MCF 10A (cell line): ENCODE measurements at regions not wholly inside any gene's neighbourhood (a gene's known extent, or its start where the extent isn't known, plus 50 kb on each side); places are given as distances from the start of the nearest gene placed in this dataset.
A peak's percentile ranks its signal among the peaks of the same experiment; 100 is the strongest.

Experiments
- BruUV-seq: library from RNA; stranded (reverse); fragments of 400-500 nt; replicated peaks from 2 replicates; lab custom pipeline; 2021; lab: Mats Ljungman, UMichigan
- CTCF ChIA-PET: fragments of 300-600 bp; sonication (Branson Sonifier 250); formaldehyde crosslinking; extraction: SDS; loops from one replicate; lab custom pipeline; 2021; ENCODE audit warnings: antibody characterized with exemption, inconsistent platforms; lab: Yijun Ruan, JAX
- POLR2A ChIA-PET: fragments of 300-600, 350-650 bp; sonication (Branson Sonifier 250); formaldehyde crosslinking; extraction: SDS; loops from one replicate; lab custom pipeline; 2020; ENCODE audit warnings: antibody characterized with exemption, inconsistent platforms; lab: Yijun Ruan, JAX
- DNase-seq: peaks from one replicate; pipeline ENCODE4 v3.0.0-alpha.2; 2018; ENCODE audit not compliant: unreplicated experiment
- H3K27ac Mint-ChIP-seq: one replicate; pipeline ENCODE4 v1.8.0; 2022; ENCODE audit warnings: mild to moderate bottlenecking, low read depth, mixed read lengths; ENCODE audit not compliant: unreplicated experiment
- H3K27me3 Mint-ChIP-seq: one replicate; pipeline ENCODE4 v1.8.0; 2022; ENCODE audit warnings: mixed read lengths; ENCODE audit not compliant: insufficient read depth, unreplicated experiment
- H3K36me3 Mint-ChIP-seq: one replicate; pipeline ENCODE4 v1.8.0; 2022; ENCODE audit warnings: mild to moderate bottlenecking, moderate library complexity, mixed read lengths; ENCODE audit not compliant: insufficient read depth, unreplicated experiment
- H3K4me1 Mint-ChIP-seq: one replicate; pipeline ENCODE4 v1.8.0; 2022; ENCODE audit warnings: mixed read lengths; ENCODE audit not compliant: insufficient read depth, unreplicated experiment
- H3K4me3 Mint-ChIP-seq: one replicate; pipeline ENCODE4 v1.8.0; 2022; ENCODE audit warnings: mild to moderate bottlenecking, moderate library complexity, mixed read lengths; ENCODE audit not compliant: unreplicated experiment
- H3K9me3 Mint-ChIP-seq: one replicate; pipeline ENCODE4 v1.8.0; 2022; ENCODE audit warnings: mixed read lengths; ENCODE audit not compliant: unreplicated experiment
- CTCF ChIP-seq: fragments of 200-600 bp; IDR thresholded peaks from one replicate; pipeline ENCODE4 v1.8.0; 2022; ENCODE audit warnings: antibody characterized with exemption, mild to moderate bottlenecking; ENCODE audit not compliant: unreplicated experiment
- intact Hi-C: fragments of 100-400 bp; cut with micrococcal nuclease; formaldehyde crosslinking; loops from 2 replicates; pipeline ENCODE4 v1.14.1; 2022

- ChIA-PET POLR2A (no interaction called here), CTCF (interaction anchor here (0.6 kb wide), 1 partner anchor 627 kb away, joined by 3 read pairs; no protein-coding TSS in a partner anchor)
- no TSS peak for BruUV-seq
- H3K27me3 Mint-ChIP-seq, result no peaks in the 10 kb centered on the region
- H3K9me3 Mint-ChIP-seq, result peaks cover 7% of the 10 kb centered on the region
- TF ChIP-seq CTCF, result no peak
- no peak overlapping the region for H3K4me3 Mint-ChIP-seq
- intact Hi-C loops, result loop anchor here (1.0 kb wide), 2 partner anchors 247 to 493 kb away; no protein-coding TSS in a partner anchor
- H3K4me1 Mint-ChIP-seq, result no peaks in the 10 kb centered on the region
- no peaks in the 10 kb centered on the region for H3K36me3 Mint-ChIP-seq
- DNase-seq, result no peak
- H3K27ac Mint-ChIP-seq, result no peak overlapping the region
Measured at GRCh38 chr16:87056551-87056950, 260.6 kb downstream of the C16orf95 start.

DNA sequence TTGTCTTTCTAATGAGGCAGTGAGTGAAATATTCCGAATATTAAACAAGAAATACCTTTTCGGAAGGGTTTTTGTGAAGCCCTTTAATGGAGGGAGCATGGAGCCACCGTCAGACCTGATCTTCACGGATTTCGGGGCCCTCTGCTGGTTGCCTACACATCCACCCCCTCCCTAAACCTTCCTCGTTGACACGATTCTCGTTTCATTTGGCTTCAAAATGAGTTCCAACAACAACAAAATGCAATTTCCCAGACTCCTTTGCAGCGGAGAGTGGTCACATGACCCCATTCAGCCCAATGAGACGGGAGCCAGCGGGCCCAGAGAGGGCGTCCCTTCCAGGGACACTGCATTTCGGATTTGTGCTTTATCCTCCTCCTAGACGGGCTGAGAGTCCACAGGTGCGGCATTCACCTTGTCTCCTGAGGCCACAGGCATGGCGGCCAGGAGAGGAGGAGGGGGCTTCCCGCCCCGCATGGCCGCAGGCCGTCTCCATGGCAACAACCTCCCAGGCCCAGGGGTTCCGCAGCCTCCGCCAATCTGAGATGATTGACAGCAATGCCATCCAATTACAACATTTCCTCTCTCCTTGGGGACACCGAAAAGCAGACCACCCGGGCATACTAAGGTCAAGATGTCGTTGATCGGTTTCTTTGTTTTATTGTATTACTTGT is 259.8 kb downstream of the C16orf95 start:
- Mint-ChIP-seq H3K27ac (no peak overlapping the region), H3K27me3 (no peaks in the 10 kb centered on the region), H3K4me3 (no peak overlapping the region), H3K9me3 (peaks cover 7% of the 10 kb centered on the region), H3K36me3 (no peaks in the 10 kb centered on the region), H3K4me1 (no peaks in the 10 kb centered on the region)
- BruUV-seq, result no TSS peak
- ChIA-PET POLR2A (no interaction called here), CTCF (no interaction called here)
- peak; percentile 22 for TF ChIP-seq CTCF
- peak; percentile 27 for DNase-seq
- intact Hi-C loops, result no loop called here

DNA sequence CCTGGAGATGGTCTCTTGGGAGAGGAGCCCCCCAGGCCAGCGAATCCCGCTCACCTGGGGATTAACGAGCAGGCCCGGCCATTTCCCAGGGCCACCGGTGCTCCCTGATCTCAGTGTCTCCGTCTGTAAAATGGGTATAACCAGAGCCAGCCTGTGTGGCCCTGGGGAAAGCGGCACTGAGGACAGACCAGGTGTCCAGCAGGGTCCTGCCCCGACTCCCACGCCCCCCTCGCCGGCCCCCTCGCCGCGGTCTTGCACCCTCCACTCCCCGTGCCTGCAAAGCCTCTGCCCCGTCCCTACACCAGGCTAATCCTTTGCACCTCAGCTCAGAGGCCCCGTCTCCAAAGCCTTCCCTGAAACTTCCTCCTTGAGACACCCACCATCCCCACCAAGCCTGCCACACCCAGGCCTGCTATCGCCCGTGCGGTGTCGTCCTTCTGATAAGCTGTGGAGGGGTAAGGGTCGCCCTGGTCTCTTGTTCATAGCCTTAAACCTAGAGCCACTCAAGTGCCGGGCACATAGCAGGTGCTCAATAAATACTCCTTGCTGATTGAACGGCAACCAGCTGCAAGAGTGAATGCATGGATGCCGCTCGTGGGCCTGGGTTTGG is 259.1 kb downstream of the C16orf95 start:
- Mint-ChIP-seq H3K27ac (no peak overlapping the region), H3K4me3 (no peak overlapping the region), H3K27me3 (no peaks in the 10 kb centered on the region), H3K9me3 (peaks cover 7% of the 10 kb centered on the region), H3K36me3 (no peaks in the 10 kb centered on the region), H3K4me1 (no peaks in the 10 kb centered on the region)
- no peak for TF ChIP-seq CTCF
- DNase-seq, result no peak
- no TSS peak for BruUV-seq
- ChIA-PET CTCF (interaction anchor here (0.7 to 6.0 kb wide), 2 partner anchors 220 to 494 kb away, joined by 4 to 58 read pairs; no protein-coding TSS in a partner anchor), POLR2A (no interaction called here)
- intact Hi-C loops, result no loop called here

GRCh38 chr16:87058728-87059250 is 258.4 kb downstream of the C16orf95 start:
- POLR2A ChIA-PET, result no interaction called here
- Mint-ChIP-seq H3K27ac (no peak overlapping the region), H3K36me3 (no peaks in the 10 kb centered on the region), H3K27me3 (no peaks in the 10 kb centered on the region), H3K4me1 (no peaks in the 10 kb centered on the region), H3K9me3 (peaks cover 7% of the 10 kb centered on the region), H3K4me3 (no peak overlapping the region)
- DNase-seq, result no peak
- no TSS peak for BruUV-seq
- CTCF ChIA-PET, result interaction anchor here (0.7 to 6.0 kb wide), 4 partner anchors 9 to 496 kb away, joined by 4 to 88 read pairs (median 31); no protein-coding TSS in a partner anchor
- no peak for TF ChIP-seq CTCF
- intact Hi-C loops, result no loop called here
